DOHH2 (cell line): ENCODE measurements at regions not wholly inside any gene's neighbourhood (a gene's known extent, or its start where the extent isn't known, plus 50 kb on each side); places are given as distances from the start of the nearest gene placed in this dataset.

ENCODE experiments used
- H3F3A ChIP-seq: fragments of 200-600 bp; sonication (generic), shearing (Covaris generic); 2 replicates; pipeline ENCODE4 v1.6.0; 2016; ENCODE audit warnings: antibody characterized with exemption, mild to moderate bottlenecking; ENCODE audit not compliant: control insufficient read depth, insufficient read depth
- H3K27ac ChIP-seq: fragments of 200-600 bp; sonication (generic); 2 replicates; pipeline ENCODE4 v1.5.1; 2014; ENCODE audit warnings: low read depth, mild to moderate bottlenecking, low read length, moderate library complexity
- H3K27me3 ChIP-seq: fragments of 200-600 bp; sonication (generic); 2 replicates; pipeline ENCODE4 v1.6.1; 2014; ENCODE audit warnings: mild to moderate bottlenecking, low read length, mixed read lengths; ENCODE audit not compliant: control insufficient read depth
- H3K36me3 ChIP-seq: fragments of 200-600 bp; sonication (generic); 2 replicates; pipeline ENCODE4 v1.6.1; 2014; ENCODE audit warnings: mild to moderate bottlenecking, low read length, moderate library complexity, mixed read lengths; ENCODE audit not compliant: control insufficient read depth
- H3K4me1 ChIP-seq: fragments of 200-600 bp; sonication (generic); 2 replicates; pipeline ENCODE4 v1.6.1; 2014; ENCODE audit warnings: mild to moderate bottlenecking, low read length, mixed read lengths; ENCODE audit not compliant: control insufficient read depth
- H3K4me2 ChIP-seq: fragments of 200-600 bp; sonication (generic); 2 replicates; pipeline ENCODE4 v1.6.0; 2014; ENCODE audit warnings: mild to moderate bottlenecking, low read length, moderate library complexity
- H3K4me3 ChIP-seq: fragments of 200-600 bp; sonication (generic); 2 replicates; pipeline ENCODE4 v1.5.1; 2014; ENCODE audit warnings: mild to moderate bottlenecking, low read length, mixed read lengths
- H3K79me2 ChIP-seq: fragments of 200-600 bp; sonication (generic); 2 replicates; pipeline ENCODE4 v1.6.1; 2014; ENCODE audit warnings: mild to moderate bottlenecking, low read length, mixed read lengths; ENCODE audit not compliant: control insufficient read depth
- H3K9me2 ChIP-seq: fragments of 200-600 bp; sonication (generic); replicated peaks from 2 replicates; pipeline ENCODE4 v1.6.1; 2014; ENCODE audit warnings: mild to moderate bottlenecking, low read length, mixed read lengths; ENCODE audit not compliant: control insufficient read depth
- H3K9me3 ChIP-seq: fragments of 200-600 bp; sonication (generic); 2 replicates; pipeline ENCODE4 v1.6.1; 2014; ENCODE audit warnings: antibody characterized with exemption, low read length, mixed read lengths; ENCODE audit not compliant: control insufficient read depth, insufficient read depth
- H4K20me1 ChIP-seq: fragments of 200-600 bp; sonication (generic); 2 replicates; pipeline ENCODE4 v1.6.0; 2014; ENCODE audit warnings: low read depth, mild to moderate bottlenecking, antibody characterized with exemption, low read length, moderate library complexity; ENCODE audit not compliant: control insufficient read depth, insufficient read depth
- CTCF ChIP-seq: fragments of 200-600 bp; sonication (generic); IDR thresholded peaks from one replicate; pipeline ENCODE4 v1.5.1; 2014; ENCODE audit warnings: antibody characterized with exemption, mild to moderate bottlenecking, low read depth, low read length; ENCODE audit not compliant: poor library complexity, severe bottlenecking
- EZH2phosphoT487 ChIP-seq: fragments of 200-600 bp; sonication (generic); IDR thresholded peaks from 2 replicates; pipeline ENCODE4 v1.6.1; 2017; ENCODE audit warnings: borderline replicate concordance, mild to moderate bottlenecking, antibody characterized with exemption, low read length, moderate library complexity, mixed read lengths

GRCh38 chr5:60514152-60514551, 185.8 kb downstream of the DEPDC1B start:
- Histone ChIP-seq H4K20me1 (no peaks in the 10 kb centered on the region), H3K9me3 (peaks cover 6% of the 10 kb centered on the region; the same call in 1 of the 2 replicates), H3K4me1 (peaks cover 32% of the 10 kb centered on the region), H3K4me3 (no peak overlapping the region), H3K27ac (no peak overlapping the region), H3K36me3 (peaks cover 15% of the 10 kb centered on the region), H3K27me3 (no peaks in the 10 kb centered on the region), H3K4me2 (peak overlapping the region; percentile 22; the same call in 1 of the 2 replicates), H3K9me2 (no peaks in the 10 kb centered on the region), H3F3A (no peaks in the 10 kb centered on the region), H3K79me2 (peaks cover 48% of the 10 kb centered on the region)
- TF ChIP-seq CTCF (no peak), EZH2phosphoT487 (no peak)

DNA sequence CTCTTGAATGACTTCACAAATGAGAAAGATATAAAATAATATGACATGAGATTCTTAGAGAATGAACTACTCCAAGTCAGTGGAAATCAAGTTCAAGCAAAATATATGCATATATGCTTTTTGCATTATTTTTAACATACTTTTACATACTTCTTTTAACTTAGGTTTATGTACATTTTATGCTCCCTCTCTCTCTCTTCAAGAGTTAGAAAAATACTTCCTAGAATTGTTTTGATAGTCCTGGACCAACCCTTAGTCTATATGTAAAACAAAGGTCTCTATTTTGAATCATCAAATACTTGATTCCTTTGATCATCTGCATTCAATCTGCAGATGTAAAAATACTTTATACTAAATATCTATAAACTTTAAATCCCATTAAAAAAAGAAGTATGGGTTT, 187.8 kb downstream of the DEPDC1B start:
- no peaks in the 10 kb centered on the region for H3K36me3 ChIP-seq
- no peak overlapping the region for H3K4me3 ChIP-seq
- H3K79me2 ChIP-seq, result peaks cover 30% of the 10 kb centered on the region
- H3K4me2 ChIP-seq, result no peak overlapping the region
- no peaks in the 10 kb centered on the region for H3F3A ChIP-seq
- no peaks in the 10 kb centered on the region for H4K20me1 ChIP-seq
- TF ChIP-seq CTCF, result no peak
- no peak for TF ChIP-seq EZH2phosphoT487
- H3K27ac ChIP-seq, result no peak overlapping the region
- no peaks in the 10 kb centered on the region for H3K27me3 ChIP-seq
- no peaks in the 10 kb centered on the region for H3K9me2 ChIP-seq
- H3K9me3 ChIP-seq, result no peaks in the 10 kb centered on the region
- H3K4me1 ChIP-seq, result peaks cover 16% of the 10 kb centered on the region

DNA sequence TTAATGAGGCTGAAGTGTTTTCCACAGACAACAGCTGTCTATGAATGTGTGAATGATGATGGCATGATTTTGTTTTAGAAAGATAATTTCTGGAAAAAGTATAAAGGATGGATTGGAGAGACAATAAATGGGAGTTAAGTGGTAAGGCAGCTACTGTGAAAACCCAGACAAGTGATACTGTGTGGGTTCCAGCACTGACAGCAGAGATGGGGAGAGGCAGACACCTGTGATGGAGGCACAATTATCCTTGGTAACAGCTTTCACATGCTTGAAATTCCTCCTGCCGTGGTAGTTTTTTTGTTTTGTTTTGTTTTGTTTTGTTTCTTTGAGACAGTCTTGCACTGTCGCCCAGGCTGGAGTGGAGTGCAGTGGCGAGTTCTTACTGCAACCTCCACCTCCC, 189.3 kb downstream of the DEPDC1B start:
- H3K27ac ChIP-seq, result no peak overlapping the region
- TF ChIP-seq CTCF, result no peak
- TF ChIP-seq EZH2phosphoT487, result no peak
- H3K9me2 ChIP-seq, result no peaks in the 10 kb centered on the region
- no peak overlapping the region for H3K4me3 ChIP-seq
- H3F3A ChIP-seq, result no peaks in the 10 kb centered on the region
- H4K20me1 ChIP-seq, result no peaks in the 10 kb centered on the region
- H3K36me3 ChIP-seq, result no peaks in the 10 kb centered on the region
- H3K9me3 ChIP-seq, result no peaks in the 10 kb centered on the region
- H3K4me2 ChIP-seq, result no peak overlapping the region
- H3K4me1 ChIP-seq, result peaks cover 24% of the 10 kb centered on the region
- peaks cover 26% of the 10 kb centered on the region for H3K79me2 ChIP-seq
- no peaks in the 10 kb centered on the region for H3K27me3 ChIP-seq
